ENCODE measurements at regions not wholly inside any gene's neighbourhood (a gene's known extent, or its start where the extent isn't known, plus 50 kb on each side); places are given as distances from the start of the nearest gene placed in this dataset.

GRCh38 chr5:28077291-28078240, 1039.2 kb upstream of the CDH9 start:
- no peak for TF ChIP-seq CTCF (IDR thresholded peaks at IDR 0.05; ENCODE audit: insufficient read depth, low read length)
- no peak for DNase-seq (ENCODE audit: low read depth)
- H3K4me3 ChIP-seq (ENCODE audit: low read depth, low read length): no peak overlapping the region

GRCh38 chr5:28066856-28067255, 1028.5 kb upstream of the CDH9 start:
- no peak overlapping the region for H3K4me3 ChIP-seq (ENCODE audit: low read depth, low read length)
- no peak for TF ChIP-seq CTCF (IDR thresholded peaks at IDR 0.05; ENCODE audit: insufficient read depth, low read length)
- no peak for DNase-seq (ENCODE audit: low read depth)

DNA sequence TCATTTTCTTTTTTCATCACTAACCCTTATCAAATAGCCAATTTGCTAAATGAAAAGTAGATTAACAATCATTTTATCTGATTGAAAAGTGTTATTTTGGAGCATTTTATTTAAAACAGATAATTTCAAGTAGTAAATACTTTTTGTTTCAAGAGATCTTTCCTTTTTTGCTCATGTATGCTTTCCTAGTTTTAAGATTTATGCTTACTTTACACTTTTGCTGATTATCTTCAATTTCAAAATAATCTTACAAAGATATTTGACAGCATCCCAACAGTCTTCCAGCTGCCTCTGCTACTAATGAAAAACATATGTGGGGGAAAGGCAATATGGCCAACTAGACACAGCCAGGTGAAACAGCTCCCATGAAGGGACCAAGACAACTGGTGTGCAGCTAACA, 1027.3 kb upstream of the CDH9 start:
- TF ChIP-seq CTCF (IDR thresholded peaks at IDR 0.05; ENCODE audit: insufficient read depth, low read length): no peak
- DNase-seq (ENCODE audit: low read depth): no peak
- H3K4me3 ChIP-seq (ENCODE audit: low read depth, low read length): no peak overlapping the region

- no peak overlapping the region for H3K4me3 ChIP-seq (ENCODE audit: low read depth, low read length)
- no peak for DNase-seq (ENCODE audit: low read depth)
- TF ChIP-seq CTCF (IDR thresholded peaks at IDR 0.05; ENCODE audit: insufficient read depth, low read length): no peak
Measured at GRCh38 chr5:28046596-28046995, 1008.2 kb upstream of the CDH9 start.

DNA sequence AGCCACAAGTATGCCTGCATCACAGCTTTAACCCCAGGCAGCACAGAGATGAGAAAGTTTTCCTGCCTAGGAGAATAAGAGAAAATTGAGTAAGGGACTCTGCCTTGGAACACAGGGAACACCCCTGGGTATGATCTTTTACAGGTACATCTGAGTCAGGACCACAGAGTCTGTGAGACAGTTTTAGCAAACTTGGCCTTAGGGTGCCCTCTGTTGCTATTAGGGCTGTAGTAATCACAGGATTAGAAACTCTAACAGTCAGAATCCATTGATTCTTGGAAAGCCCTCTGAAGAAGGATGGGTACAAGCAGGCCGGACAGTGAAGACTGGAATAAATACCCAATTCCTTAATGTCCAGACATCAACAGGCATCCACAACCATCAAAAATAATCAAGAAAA, 989.5 kb upstream of the CDH9 start:
- TF ChIP-seq CTCF (IDR thresholded peaks at IDR 0.05; ENCODE audit: insufficient read depth, low read length): no peak
- DNase-seq (ENCODE audit: low read depth): no peak
- no peak overlapping the region for H3K4me3 ChIP-seq (ENCODE audit: low read depth, low read length)

GRCh38 chr5:28017178-28017577, 978.8 kb upstream of the CDH9 start:
- no peak for TF ChIP-seq CTCF (IDR thresholded peaks at IDR 0.05; ENCODE audit: insufficient read depth, low read length)
- no peak overlapping the region for H3K4me3 ChIP-seq (ENCODE audit: low read depth, low read length)
- DNase-seq (ENCODE audit: low read depth): no peak
